Parathyroid adenoma (tissue), 2 donors: ENCODE measurements at regions not wholly inside any gene's neighbourhood (a gene's known extent, or its start where the extent isn't known, plus 50 kb on each side); places are given as distances from the start of the nearest gene placed in this dataset.

ENCODE experiments used
- H2AFZ ChIP-seq: fragments of 300-600 bp; sonication (generic); one replicate; pipeline ENCODE4 v1.7.0; 2017; ENCODE audit warnings: antibody characterized with exemption, mild to moderate bottlenecking
- H3K27ac ChIP-seq: fragments of 300-600 bp; sonication (generic); one replicate; pipeline ENCODE4 v1.7.0; 2017
- H3K27me3 ChIP-seq: fragments of 300-600 bp; sonication (generic); one replicate; pipeline ENCODE4 v1.7.0; 2017; ENCODE audit warnings: low read length; ENCODE audit not compliant: control insufficient read depth, insufficient read depth
- H3K36me3 ChIP-seq: fragments of 300-600 bp; sonication (generic); one replicate; pipeline ENCODE4 v1.7.0; 2017; ENCODE audit warnings: low read length; ENCODE audit not compliant: control insufficient read depth, insufficient read depth
- H3K4me1 ChIP-seq: fragments of 300-600 bp; sonication (generic); one replicate; pipeline ENCODE4 v1.7.0; 2017; ENCODE audit warnings: control low read depth
- H3K4me2 ChIP-seq: fragments of 300-600 bp; sonication (generic); one replicate; pipeline ENCODE4 v1.7.0; 2017; ENCODE audit warnings: low read length
- H3K4me3 ChIP-seq: fragments of 300-600 bp; sonication (generic); one replicate; pipeline ENCODE4 v1.7.0; 2017; ENCODE audit warnings: low read depth, low read length
- H3K79me2 ChIP-seq: fragments of 300-600 bp; sonication (generic); one replicate; pipeline ENCODE4 v1.7.0; 2017; ENCODE audit warnings: control low read depth
- H3K9ac ChIP-seq: fragments of 300-600 bp; sonication (generic); one replicate; pipeline ENCODE4 v1.7.0; 2017; ENCODE audit warnings: mild to moderate bottlenecking
- H3K9me3 ChIP-seq: fragments of 300-600 bp; sonication (generic); one replicate; pipeline ENCODE4 v1.7.0; 2017; ENCODE audit warnings: low read length; ENCODE audit not compliant: control insufficient read depth
- TF ChIP-seq, protein P1 (sequence below): fragments of 300-600 bp; sonication (generic); IDR thresholded peaks from one replicate; pipeline ENCODE4 v1.7.0; 2017; ENCODE audit warnings: antibody characterized with exemption, mild to moderate bottlenecking
- donor health status: primary hyperparathyroidism.

DNA sequence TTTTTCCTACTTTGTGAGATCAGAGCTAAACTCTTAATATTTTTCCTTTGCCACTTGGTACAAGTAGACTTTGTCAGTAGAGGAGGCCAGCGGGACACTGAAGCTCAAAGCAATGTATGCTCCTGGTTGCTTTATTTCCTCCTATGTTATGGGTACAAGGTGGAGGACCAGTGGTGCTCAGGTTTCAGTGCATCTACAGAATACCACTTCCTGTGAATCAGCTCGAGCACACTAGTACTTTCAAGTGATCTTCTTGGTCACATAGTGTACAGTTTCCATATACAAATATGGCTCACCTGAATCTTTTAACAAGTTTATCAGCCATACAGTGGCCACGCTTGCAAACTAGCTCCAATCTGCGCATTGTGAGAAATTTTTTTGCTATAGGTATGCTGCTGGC lies 1674.8 kb upstream of the TMEFF2 start:
- Histone ChIP-seq H3K4me2 (no peak overlapping the region), H3K4me3 (no peak overlapping the region), H3K36me3 (no peaks in the 10 kb centered on the region), H2AFZ (no peak overlapping the region), H3K27me3 (no peaks in the 10 kb centered on the region), H3K9ac (no peak overlapping the region), H3K27ac (no peak overlapping the region), H3K4me1 (no peaks in the 10 kb centered on the region), H3K9me3 (no peaks in the 10 kb centered on the region), H3K79me2 (no peaks in the 10 kb centered on the region)
- TF ChIP-seq, protein P1, sequence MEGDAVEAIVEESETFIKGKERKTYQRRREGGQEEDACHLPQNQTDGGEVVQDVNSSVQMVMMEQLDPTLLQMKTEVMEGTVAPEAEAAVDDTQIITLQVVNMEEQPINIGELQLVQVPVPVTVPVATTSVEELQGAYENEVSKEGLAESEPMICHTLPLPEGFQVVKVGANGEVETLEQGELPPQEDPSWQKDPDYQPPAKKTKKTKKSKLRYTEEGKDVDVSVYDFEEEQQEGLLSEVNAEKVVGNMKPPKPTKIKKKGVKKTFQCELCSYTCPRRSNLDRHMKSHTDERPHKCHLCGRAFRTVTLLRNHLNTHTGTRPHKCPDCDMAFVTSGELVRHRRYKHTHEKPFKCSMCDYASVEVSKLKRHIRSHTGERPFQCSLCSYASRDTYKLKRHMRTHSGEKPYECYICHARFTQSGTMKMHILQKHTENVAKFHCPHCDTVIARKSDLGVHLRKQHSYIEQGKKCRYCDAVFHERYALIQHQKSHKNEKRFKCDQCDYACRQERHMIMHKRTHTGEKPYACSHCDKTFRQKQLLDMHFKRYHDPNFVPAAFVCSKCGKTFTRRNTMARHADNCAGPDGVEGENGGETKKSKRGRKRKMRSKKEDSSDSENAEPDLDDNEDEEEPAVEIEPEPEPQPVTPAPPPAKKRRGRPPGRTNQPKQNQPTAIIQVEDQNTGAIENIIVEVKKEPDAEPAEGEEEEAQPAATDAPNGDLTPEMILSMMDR: no peak

DNA sequence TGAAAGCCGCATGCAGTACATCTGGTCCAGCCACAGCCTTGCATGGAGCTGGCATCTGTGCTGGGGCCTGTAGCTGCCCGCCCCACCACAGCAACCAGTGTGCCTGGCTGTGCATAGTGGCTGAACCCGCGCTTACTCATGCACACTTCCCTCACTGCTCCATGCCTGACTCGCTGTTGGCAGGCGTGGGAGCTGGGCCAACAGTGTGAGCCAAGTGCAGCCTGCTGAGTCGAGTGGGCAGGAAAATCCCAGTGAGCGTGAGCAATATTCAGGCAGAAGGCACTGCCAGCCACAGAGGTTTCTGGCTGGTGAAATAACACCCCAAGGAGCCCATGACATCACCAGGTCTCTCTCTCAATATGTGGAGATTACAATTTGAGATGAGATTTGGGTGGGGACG lies 1674.1 kb upstream of the TMEFF2 start:
- H3K36me3 ChIP-seq: no peaks in the 10 kb centered on the region
- TF ChIP-seq, protein P1: no peak
- H3K79me2 ChIP-seq: no peaks in the 10 kb centered on the region
- no peaks in the 10 kb centered on the region for H3K27me3 ChIP-seq
- H3K9me3 ChIP-seq: no peaks in the 10 kb centered on the region
- no peak overlapping the region for H3K4me3 ChIP-seq
- H3K4me1 ChIP-seq: no peaks in the 10 kb centered on the region
- H3K4me2 ChIP-seq: no peak overlapping the region
- H3K9ac ChIP-seq: no peak overlapping the region
- no peak overlapping the region for H2AFZ ChIP-seq
- H3K27ac ChIP-seq: no peak overlapping the region

DNA sequence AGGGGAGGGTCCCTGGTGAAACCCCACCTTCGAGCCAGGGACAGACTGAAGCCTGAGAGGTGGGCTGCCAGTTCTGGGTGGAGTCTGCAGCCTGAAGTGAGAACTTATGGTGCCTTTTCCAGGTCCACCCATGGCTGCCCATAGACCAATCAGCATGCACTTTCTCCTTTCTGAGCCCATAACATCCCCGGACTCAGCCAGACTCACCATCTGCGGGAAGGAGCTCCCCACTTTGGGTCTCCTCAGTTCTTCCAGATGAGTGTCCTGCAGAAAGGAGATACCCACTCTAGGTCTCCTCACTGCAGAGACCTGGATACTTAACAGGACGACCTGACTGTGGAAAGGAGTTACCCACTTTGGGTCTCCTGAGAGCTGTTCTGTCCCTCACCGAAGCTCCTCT lies 1673.4 kb upstream of the TMEFF2 start:
- Histone ChIP-seq H2AFZ (no peak overlapping the region), H3K4me2 (no peak overlapping the region), H3K9ac (no peak overlapping the region), H3K4me1 (no peaks in the 10 kb centered on the region), H3K36me3 (no peaks in the 10 kb centered on the region), H3K79me2 (no peaks in the 10 kb centered on the region), H3K27ac (no peak overlapping the region), H3K9me3 (no peaks in the 10 kb centered on the region), H3K27me3 (no peaks in the 10 kb centered on the region), H3K4me3 (no peak overlapping the region)
- TF ChIP-seq, protein P1: no peak

DNA sequence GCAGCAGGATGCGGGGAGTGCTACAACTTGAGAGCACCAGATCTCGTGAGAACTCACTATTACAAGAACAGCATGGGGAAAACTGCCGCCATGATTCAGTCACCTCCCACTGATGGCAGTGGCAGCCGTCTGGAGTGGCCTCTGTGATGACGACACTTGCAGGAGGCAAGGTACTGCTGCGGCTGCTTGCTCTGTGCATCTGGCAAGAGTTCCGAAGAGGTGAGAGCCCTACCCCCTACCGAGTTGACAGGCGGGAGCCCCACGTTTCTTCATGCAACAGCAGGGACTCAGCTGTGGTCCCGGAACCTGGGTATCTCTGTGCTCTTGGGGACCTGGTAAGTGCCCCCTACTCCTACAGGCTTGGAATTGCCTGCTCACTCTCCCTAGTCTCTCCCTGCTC lies 1672.7 kb upstream of the TMEFF2 start:
- no peaks in the 10 kb centered on the region for H3K4me1 ChIP-seq
- no peak overlapping the region for H3K4me3 ChIP-seq
- no peak overlapping the region for H2AFZ ChIP-seq
- H3K9ac ChIP-seq: no peak overlapping the region
- no peaks in the 10 kb centered on the region for H3K9me3 ChIP-seq
- no peak overlapping the region for H3K4me2 ChIP-seq
- no peak overlapping the region for H3K27ac ChIP-seq
- TF ChIP-seq, protein P1: no peak
- H3K27me3 ChIP-seq: no peaks in the 10 kb centered on the region
- H3K79me2 ChIP-seq: no peaks in the 10 kb centered on the region
- H3K36me3 ChIP-seq: no peaks in the 10 kb centered on the region

DNA sequence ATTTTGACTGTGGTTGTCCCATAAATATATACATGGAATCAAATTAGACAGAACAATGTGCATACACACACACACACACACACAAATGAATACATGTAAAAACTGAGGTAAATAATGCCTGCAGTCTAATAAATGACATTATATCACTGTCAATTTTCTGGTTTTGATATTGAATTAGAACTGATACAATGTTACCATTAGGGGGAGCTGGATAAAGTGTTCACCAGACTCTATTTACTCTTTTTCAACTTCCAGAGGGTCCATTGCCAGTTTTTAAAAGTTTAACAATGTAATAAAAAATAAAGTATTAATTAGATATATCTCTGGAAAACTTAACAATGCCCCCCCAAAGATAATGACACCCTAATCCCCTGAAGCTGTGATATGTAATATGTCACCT lies 1666.8 kb upstream of the TMEFF2 start:
- Histone ChIP-seq H2AFZ (no peak overlapping the region), H3K79me2 (no peaks in the 10 kb centered on the region), H3K27ac (no peak overlapping the region), H3K27me3 (no peaks in the 10 kb centered on the region), H3K4me1 (no peaks in the 10 kb centered on the region), H3K36me3 (no peaks in the 10 kb centered on the region), H3K9me3 (no peaks in the 10 kb centered on the region), H3K4me2 (no peak overlapping the region), H3K9ac (no peak overlapping the region), H3K4me3 (no peak overlapping the region)
- TF ChIP-seq, protein P1: no peak
